Mucosa of descending colon (tissue), 3 donors: ENCODE measurements at regions not wholly inside any gene's neighbourhood (a gene's known extent, or its start where the extent isn't known, plus 50 kb on each side); places are given as distances from the start of the nearest gene placed in this dataset.

ENCODE experiments used
- ATAC-seq: fragments of 200-7000 bp; cut with Tn5 transposase; one replicate; pipeline ENCODE4 v1.9.1; 2020; ENCODE audit warnings: mild to moderate bottlenecking, moderate library complexity
- DNase-seq, 3 donors: peaks; one replicate each; pipeline ENCODE4 v3.0.0-alpha.2; 2020
- H3K36me3 ChIP-seq: fragments of 200-600 bp; one replicate; pipeline ENCODE4 v1.8.0; 2021; ENCODE audit warnings: low read depth, mild to moderate bottlenecking
- H3K4me1 ChIP-seq: fragments of 200-600 bp; one replicate; pipeline ENCODE4 v1.8.0; 2021; ENCODE audit warnings: low read depth, mild to moderate bottlenecking
- H3K4me3 ChIP-seq: fragments of 200-600 bp; one replicate; pipeline ENCODE4 v1.8.0; 2021; ENCODE audit warnings: mild to moderate bottlenecking
- H3K9me3 ChIP-seq: fragments of 200-600 bp; one replicate; pipeline ENCODE4 v1.8.0; 2021; ENCODE audit warnings: mild to moderate bottlenecking
- intact Hi-C, 2 donors: fragments of 100-400 bp; cut with DNase I in 1 of 2; cut with micrococcal nuclease in 1 of 2; formaldehyde crosslinking; loops; one replicate each; pipeline versions ENCODE4 v1.11.0 to v1.11.1; 2022; cut with DNase I, micrococcal nuclease
- TF ChIP-seq, protein P1 (sequence below): fragments of 200-600 bp; IDR thresholded peaks from one replicate; pipeline ENCODE4 v1.8.0; 2022; ENCODE audit warnings: antibody characterized with exemption, mild to moderate bottlenecking
- donor health status: DM: no; HTN: no; CAD: no; lungs with moderate emphysema.
- donor health status: DM: no; HTN: no; CAD: no.
- donor health status: DM: no; HTN: yes; CAD: no.

- Histone ChIP-seq H3K4me3 (no peak overlapping the region), H3K9me3 (no peaks in the 10 kb centered on the region), H3K36me3 (no peaks in the 10 kb centered on the region), H3K4me1 (no peaks in the 10 kb centered on the region)
- intact Hi-C loops, result no loop called here
- TF ChIP-seq, protein P1, sequence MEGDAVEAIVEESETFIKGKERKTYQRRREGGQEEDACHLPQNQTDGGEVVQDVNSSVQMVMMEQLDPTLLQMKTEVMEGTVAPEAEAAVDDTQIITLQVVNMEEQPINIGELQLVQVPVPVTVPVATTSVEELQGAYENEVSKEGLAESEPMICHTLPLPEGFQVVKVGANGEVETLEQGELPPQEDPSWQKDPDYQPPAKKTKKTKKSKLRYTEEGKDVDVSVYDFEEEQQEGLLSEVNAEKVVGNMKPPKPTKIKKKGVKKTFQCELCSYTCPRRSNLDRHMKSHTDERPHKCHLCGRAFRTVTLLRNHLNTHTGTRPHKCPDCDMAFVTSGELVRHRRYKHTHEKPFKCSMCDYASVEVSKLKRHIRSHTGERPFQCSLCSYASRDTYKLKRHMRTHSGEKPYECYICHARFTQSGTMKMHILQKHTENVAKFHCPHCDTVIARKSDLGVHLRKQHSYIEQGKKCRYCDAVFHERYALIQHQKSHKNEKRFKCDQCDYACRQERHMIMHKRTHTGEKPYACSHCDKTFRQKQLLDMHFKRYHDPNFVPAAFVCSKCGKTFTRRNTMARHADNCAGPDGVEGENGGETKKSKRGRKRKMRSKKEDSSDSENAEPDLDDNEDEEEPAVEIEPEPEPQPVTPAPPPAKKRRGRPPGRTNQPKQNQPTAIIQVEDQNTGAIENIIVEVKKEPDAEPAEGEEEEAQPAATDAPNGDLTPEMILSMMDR, result no peak
- DNase-seq (no peak), ATAC-seq (no peak)
These were observed 102.9 kb downstream of the MTNR1B start for GRCh38 chr11:93072229-93072914.

GRCh38 chr11:93073026-93073425 is 103.6 kb downstream of the MTNR1B start:
- ATAC-seq (peak; percentile 23), DNase-seq (no peak)
- TF ChIP-seq, protein P1, result no peak
- intact Hi-C loops, result no loop called here
- H3K9me3 ChIP-seq, result no peaks in the 10 kb centered on the region
- no peaks in the 10 kb centered on the region for H3K4me1 ChIP-seq
- no peak overlapping the region for H3K4me3 ChIP-seq
- no peaks in the 10 kb centered on the region for H3K36me3 ChIP-seq

DNA sequence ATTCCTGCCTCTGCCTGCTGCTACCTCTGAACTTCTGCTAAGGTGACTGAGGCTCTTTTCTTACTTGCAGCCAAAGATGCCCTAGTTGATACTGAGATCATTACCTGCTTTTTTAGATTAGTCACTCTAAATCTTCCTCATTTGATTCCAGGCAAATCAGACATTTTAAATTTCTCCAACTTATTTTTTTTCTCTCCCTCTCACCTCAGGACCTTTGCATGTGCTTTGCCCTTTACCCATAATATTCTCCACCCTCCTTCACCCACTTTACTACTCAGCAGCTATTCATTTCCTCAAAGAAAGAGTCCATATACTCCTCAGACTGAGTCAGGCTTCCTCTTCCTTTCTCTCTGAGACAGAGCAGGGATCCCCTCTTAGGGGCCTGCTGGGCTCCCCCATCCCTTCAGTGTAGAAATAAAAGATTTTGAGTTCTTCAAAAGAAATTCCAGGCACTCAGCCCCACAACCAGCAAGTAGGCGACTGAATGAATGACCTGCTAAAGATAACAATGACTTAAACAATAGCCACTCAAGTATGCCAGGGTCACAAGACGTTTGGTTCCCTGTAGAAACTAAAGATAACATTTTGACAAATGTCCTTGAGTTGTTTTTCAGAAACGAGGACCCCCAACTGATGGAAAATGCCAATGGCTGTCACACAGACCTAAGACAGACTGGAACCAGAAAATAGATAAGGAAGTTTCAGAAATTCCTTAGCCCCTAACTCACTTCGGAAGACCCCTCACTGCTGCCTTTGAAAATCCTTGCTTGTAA is 104.2 kb downstream of the MTNR1B start:
- Histone ChIP-seq H3K4me3 (no peak overlapping the region), H3K4me1 (no peaks in the 10 kb centered on the region), H3K9me3 (no peaks in the 10 kb centered on the region), H3K36me3 (no peaks in the 10 kb centered on the region)
- ATAC-seq (no peak), DNase-seq (no peak)
- TF ChIP-seq, protein P1, result no peak
- intact Hi-C loops, result no loop called here

- TF ChIP-seq, protein P1, result no peak
- Histone ChIP-seq H3K4me3 (no peak overlapping the region), H3K4me1 (no peaks in the 10 kb centered on the region), H3K9me3 (no peaks in the 10 kb centered on the region), H3K36me3 (no peaks in the 10 kb centered on the region)
- ATAC-seq (no peak), DNase-seq (no peak)
- intact Hi-C loops, result no loop called here
These were observed 104.9 kb downstream of the MTNR1B start for GRCh38 chr11:93074352-93074751.

DNA sequence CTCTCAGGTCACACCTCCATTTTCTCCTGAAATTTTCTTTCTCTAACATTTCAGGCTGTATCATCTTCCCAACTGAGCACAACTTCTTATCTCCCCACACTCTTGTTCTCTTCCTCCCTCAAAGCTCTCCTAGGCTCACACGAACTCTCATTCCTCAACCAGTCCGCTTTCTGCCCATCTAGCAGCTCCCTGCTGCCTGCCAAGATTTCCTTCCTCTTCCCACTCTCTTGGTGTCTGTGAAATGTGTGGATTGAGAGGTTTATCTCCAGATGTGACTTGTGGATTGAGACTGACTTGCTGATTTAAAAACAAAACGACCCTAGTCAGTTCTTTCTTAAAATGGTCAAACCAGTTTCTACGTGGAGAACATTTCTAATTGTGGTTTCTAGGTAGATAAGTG is 106.3 kb downstream of the MTNR1B start:
- H3K4me1 ChIP-seq, result no peaks in the 10 kb centered on the region
- no peak overlapping the region for H3K4me3 ChIP-seq
- TF ChIP-seq, protein P1, result no peak
- no peaks in the 10 kb centered on the region for H3K36me3 ChIP-seq
- no peak for DNase-seq
- no peak for ATAC-seq
- no peaks in the 10 kb centered on the region for H3K9me3 ChIP-seq
- intact Hi-C loops, result no loop called here
